A549 (cell line): ENCODE measurements at regions not wholly inside any gene's neighbourhood (a gene's known extent, or its start where the extent isn't known, plus 50 kb on each side); places are given as distances from the start of the nearest gene placed in this dataset.

Experiments used
- ATAC-seq, 2 experiments: fragments of 200-7000 bp in 1 of 2; fragments of >200 bp in 1 of 2; cut with Nextera tagmentation in 1 of 2; cut with Tn5 transposase in 1 of 2; 3 replicates each; pipeline versions ENCODE4 v1.8.0 to v1.9.1; 2018 to 2020; ENCODE audit warnings: mild to moderate bottlenecking in 1 of 2, moderate library complexity in 1 of 2
- CTCF ChIA-PET: fragments of 300-600 bp; sonication (Branson Sonifier 250); formaldehyde crosslinking; extraction: SDS; loops from one replicate; lab custom pipeline; 2021; ENCODE audit warnings: antibody characterized with exemption, inconsistent platforms; lab: Yijun Ruan, JAX
- POLR2A ChIA-PET: fragments of 350-600 bp; formaldehyde crosslinking; extraction: SDS; loops from one replicate; lab custom pipeline; 2021; ENCODE audit warnings: antibody characterized with exemption, inconsistent platforms; lab: Yijun Ruan, JAX
- DNase-seq, 2 experiments: peaks; one replicate each; pipeline versions ENCODE4 v3.0.0 to v3.0.0-alpha.2; 2011 to 2016; ENCODE audit warnings: low read depth in 1 of 2, low spot score in 1 of 2
- FAIRE-seq: peaks from 2 replicates; lab custom pipeline; 2011; peaks lifted over from hg19 to GRCh38; lab: Jason Lieb, UNC
- H3K27ac ChIP-seq, 2 experiments: fragments of >200 bp; sonication (Bioruptor Twin); formaldehyde crosslinking; 3 replicates each; pipeline ENCODE4 v1.5.1; 2016 to 2017
- H3K4me1 ChIP-seq: fragments of >200 bp; sonication (Bioruptor Twin); formaldehyde crosslinking; 3 replicates; pipeline ENCODE4 v1.6.1; 2016
- H3K4me2 ChIP-seq: fragments of >200 bp; sonication (Bioruptor Twin); formaldehyde crosslinking; 3 replicates; pipeline ENCODE4 v1.6.1; 2016
- H3K4me3 ChIP-seq: fragments of >200 bp; sonication (Bioruptor Twin); formaldehyde crosslinking; 3 replicates; pipeline ENCODE4 v1.5.1; 2016
- H3K9me3 ChIP-seq: fragments of >200 bp; sonication (Bioruptor Twin); formaldehyde crosslinking; 3 replicates; pipeline ENCODE4 v1.6.1; 2016
- BHLHE40 ChIP-seq: IDR thresholded peaks from 2 replicates; pipeline ENCODE4 v1.6.1; 2012; ENCODE audit warnings: low read depth, low read length, inconsistent platforms
- CBX2 ChIP-seq: fragments of 200-600 bp; sonication (generic); IDR thresholded peaks from 2 replicates; pipeline ENCODE4 v1.6.1; 2016; ENCODE audit warnings: low read depth, mild to moderate bottlenecking, borderline replicate concordance
- CBX8 ChIP-seq: fragments of 200-600 bp; sonication (generic); IDR thresholded peaks from 2 replicates; pipeline ENCODE4 v1.6.1; 2016
- CEBPB ChIP-seq, 2 experiments: fragments of >200 bp in 1 of 2; sonication (Bioruptor Twin) in 1 of 2; formaldehyde crosslinking in 1 of 2; IDR thresholded peaks; 2 replicates each; pipeline ENCODE4 v1.6.1; 2012 to 2016
- CHD2 ChIP-seq: fragments of 150-350 bp; IDR thresholded peaks from 2 replicates; pipeline ENCODE4 v1.6.1; 2014; ENCODE audit warnings: low read length; ENCODE audit not compliant: partially characterized antibody
- FOSL2 ChIP-seq, 2 experiments: fragments of 450-650 bp in 1 of 2; fragments of >200 bp in 1 of 2; sonication (Bioruptor Twin) in 1 of 2; formaldehyde crosslinking; IDR thresholded peaks; 2 replicates each; pipeline versions ENCODE4 v1.5.0 to v1.6.1; 2016 to 2020; ENCODE audit warnings: mild to moderate bottlenecking in 1 of 2, moderate library complexity in 1 of 2
- HDAC2 ChIP-seq: fragments of 200-600 bp; sonication (generic); IDR thresholded peaks from 2 replicates; pipeline ENCODE4 v1.6.1; 2016
- HEYL ChIP-seq: fragments of 250-450 bp; sonication (Bioruptor Pico); IDR thresholded peaks from 2 replicates; pipeline ENCODE4 v1.8.0; 2021; ENCODE audit warnings: mild to moderate bottlenecking, moderate library complexity
- HMGXB4 ChIP-seq: fragments of 250-450 bp; sonication (Bioruptor Pico); IDR thresholded peaks from 2 replicates; pipeline ENCODE4 v1.5.0; 2021; ENCODE audit warnings: mild to moderate bottlenecking, moderate library complexity, borderline replicate concordance
- JUN ChIP-seq, 2 experiments: fragments of >200 bp; sonication (Bioruptor Twin); formaldehyde crosslinking; IDR thresholded peaks; 2 replicates in 1 of 2; 3 replicates in 1 of 2; pipeline ENCODE4 v1.6.1; 2016 to 2017
- MAFK ChIP-seq: fragments of 450-650 bp; IDR thresholded peaks from 2 replicates; pipeline ENCODE4 v1.6.1; 2014; ENCODE audit not compliant: partially characterized antibody
- NPAS2 ChIP-seq: fragments of 250-450 bp; sonication (Bioruptor Pico); IDR thresholded peaks from 2 replicates; pipeline ENCODE4 v1.8.0; 2022; ENCODE audit warnings: mild to moderate bottlenecking, moderate library complexity, borderline replicate concordance
- RCOR1 ChIP-seq: fragments of 150-350 bp; IDR thresholded peaks from 2 replicates; pipeline ENCODE4 v1.6.1; 2014; ENCODE audit warnings: antibody characterized with exemption, low read length, low read depth
- REST ChIP-seq: fragments of 200-600 bp; sonication (generic); IDR thresholded peaks from 2 replicates; pipeline ENCODE4 v1.6.1; 2016; ENCODE audit warnings: antibody characterized with exemption, mild to moderate bottlenecking, moderate library complexity
- RFX5 ChIP-seq: fragments of 450-650 bp; IDR thresholded peaks from 2 replicates; pipeline ENCODE4 v1.7.1; 2014; ENCODE audit warnings: antibody characterized with exemption, mild to moderate bottlenecking, moderate library complexity
- TP53 ChIP-seq: fragments of 250-450 bp; sonication (Bioruptor Pico); IDR thresholded peaks from 2 replicates; pipeline ENCODE4 v1.5.0; 2021; ENCODE audit warnings: mild to moderate bottlenecking, moderate library complexity
- ZC3H11A ChIP-seq: fragments of 450-650 bp; IDR thresholded peaks from 2 replicates; pipeline ENCODE4 v1.6.1; 2014; ENCODE audit warnings: antibody characterized with exemption, mild to moderate bottlenecking
- ZFP36 ChIP-seq: fragments of 450-650 bp; IDR thresholded peaks from 2 replicates; pipeline ENCODE4 v1.6.1; 2014; ENCODE audit warnings: borderline replicate concordance; ENCODE audit not compliant: partially characterized antibody
- ZSCAN20 ChIP-seq: fragments of 250-450 bp; sonication (Bioruptor Pico); IDR thresholded peaks from 2 replicates; pipeline ENCODE4 v1.8.0; 2022; ENCODE audit warnings: mild to moderate bottlenecking, moderate library complexity
- WGBS: methylation state at CpG from one replicate; pipeline ENCODE4 v1.1.6; 2017; ENCODE audit errors: missing lambda C conversion rate; 5-methylcytosine and 5-hydroxymethylcytosine counted together
- TF ChIP-seq, protein P1 (sequence below): fragments of >200 bp; sonication (Bioruptor Twin); formaldehyde crosslinking; IDR thresholded peaks from 3 replicates; pipeline ENCODE4 v1.6.1; 2016

GRCh38 chr16:79400462-79401149 is 199.9 kb downstream of the MAF start:
- 22% methylated on average over 13 of the region's 13 CpGs for WGBS
- FAIRE-seq (no peak), ATAC-seq (no peak), DNase-seq (no peak)
- Histone ChIP-seq H3K4me3 (no peak overlapping the region), H3K4me1 (no peaks in the 10 kb centered on the region), H3K4me2 (no peak overlapping the region), H3K27ac (no peak overlapping the region), H3K9me3 (no peaks in the 10 kb centered on the region)
- CTCF ChIA-PET: interaction anchor here (1.0 kb wide), 1 partner anchor 49 kb away, joined by 3 read pairs; no protein-coding TSS in a partner anchor
- POLR2A ChIA-PET: no interaction called here
- TF ChIP-seq CBX2: no peak
- TF ChIP-seq NPAS2 (CRISPR knock-in tag): no peak
- TF ChIP-seq JUN (IDR thresholded peaks at IDR 0.05): no peak
- TF ChIP-seq FOSL2 (IDR thresholded peaks at IDR 0.05): no peak
- TF ChIP-seq FOSL2 (CRISPR knock-in tag; IDR thresholded peaks at IDR 0.05): no peak
- no peak for TF ChIP-seq CEBPB (IDR thresholded peaks at IDR 0.05)

GRCh38 chr16:79395591-79395990 is 204.9 kb downstream of the MAF start:
- H3K4me3 ChIP-seq: no peak overlapping the region
- H3K4me1 ChIP-seq: no peaks in the 10 kb centered on the region
- ChIA-PET POLR2A (no interaction called here), CTCF (interaction anchor here (0.9 kb wide), 1 partner anchor 207 kb away, joined by 3 read pairs; no protein-coding TSS in a partner anchor)
- WGBS: 12% methylated on average over 5 of the region's 5 CpGs
- no peak for FAIRE-seq
- no peak for ATAC-seq
- TF ChIP-seq HEYL (CRISPR knock-in tag) (no peak), MAFK (no peak), NPAS2 (CRISPR knock-in tag) (no peak), TP53 (no peak), CHD2 (no peak), ZSCAN20 (CRISPR knock-in tag) (no peak), BHLHE40 (no peak), REST (no peak), ZFP36 (no peak), RCOR1 (no peak), HDAC2 (no peak), ZC3H11A (no peak), RFX5 (no peak), HMGXB4 (CRISPR knock-in tag) (no peak), CBX8 (no peak)
- TF ChIP-seq, protein P1, sequence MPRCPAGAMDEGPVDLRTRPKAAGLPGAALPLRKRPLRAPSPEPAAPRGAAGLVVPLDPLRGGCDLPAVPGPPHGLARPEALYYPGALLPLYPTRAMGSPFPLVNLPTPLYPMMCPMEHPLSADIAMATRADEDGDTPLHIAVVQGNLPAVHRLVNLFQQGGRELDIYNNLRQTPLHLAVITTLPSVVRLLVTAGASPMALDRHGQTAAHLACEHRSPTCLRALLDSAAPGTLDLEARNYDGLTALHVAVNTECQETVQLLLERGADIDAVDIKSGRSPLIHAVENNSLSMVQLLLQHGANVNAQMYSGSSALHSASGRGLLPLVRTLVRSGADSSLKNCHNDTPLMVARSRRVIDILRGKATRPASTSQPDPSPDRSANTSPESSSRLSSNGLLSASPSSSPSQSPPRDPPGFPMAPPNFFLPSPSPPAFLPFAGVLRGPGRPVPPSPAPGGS: no peak
- no peak overlapping the region for H3K4me2 ChIP-seq
- no peak for DNase-seq
- H3K27ac ChIP-seq: no peak overlapping the region
- H3K9me3 ChIP-seq: no peaks in the 10 kb centered on the region
